ENCODE measurements at regions not wholly inside any gene's neighbourhood (a gene's known extent, or its start where the extent isn't known, plus 50 kb on each side); places are given as distances from the start of the nearest gene placed in this dataset.
"Not testable (repeated sequence)": the region's sequence is repeated elsewhere in the genome, so short reads cannot be mapped to it uniquely, and the experiment has no call there.

DNA sequence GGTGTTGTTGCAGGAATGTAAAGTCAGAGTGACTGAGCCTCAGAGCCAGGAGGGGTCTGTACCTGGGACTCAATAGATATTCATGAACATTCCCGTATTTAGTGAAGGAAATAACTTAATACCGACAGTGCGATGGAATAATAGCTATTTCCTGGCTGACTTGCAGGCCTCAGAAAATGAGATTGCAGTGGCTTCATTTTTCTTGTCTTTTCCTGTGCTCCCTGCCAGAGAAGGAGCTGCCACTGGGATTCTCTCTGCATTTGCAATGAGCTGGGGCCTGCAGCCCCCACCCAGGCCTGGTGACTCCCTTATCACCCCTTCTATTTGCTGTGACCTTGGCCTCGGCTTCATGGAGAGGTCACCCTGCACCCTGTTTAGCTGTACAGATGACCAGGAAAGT, 173.4 kb downstream of the MIAT start:
- TF ChIP-seq, protein P1, sequence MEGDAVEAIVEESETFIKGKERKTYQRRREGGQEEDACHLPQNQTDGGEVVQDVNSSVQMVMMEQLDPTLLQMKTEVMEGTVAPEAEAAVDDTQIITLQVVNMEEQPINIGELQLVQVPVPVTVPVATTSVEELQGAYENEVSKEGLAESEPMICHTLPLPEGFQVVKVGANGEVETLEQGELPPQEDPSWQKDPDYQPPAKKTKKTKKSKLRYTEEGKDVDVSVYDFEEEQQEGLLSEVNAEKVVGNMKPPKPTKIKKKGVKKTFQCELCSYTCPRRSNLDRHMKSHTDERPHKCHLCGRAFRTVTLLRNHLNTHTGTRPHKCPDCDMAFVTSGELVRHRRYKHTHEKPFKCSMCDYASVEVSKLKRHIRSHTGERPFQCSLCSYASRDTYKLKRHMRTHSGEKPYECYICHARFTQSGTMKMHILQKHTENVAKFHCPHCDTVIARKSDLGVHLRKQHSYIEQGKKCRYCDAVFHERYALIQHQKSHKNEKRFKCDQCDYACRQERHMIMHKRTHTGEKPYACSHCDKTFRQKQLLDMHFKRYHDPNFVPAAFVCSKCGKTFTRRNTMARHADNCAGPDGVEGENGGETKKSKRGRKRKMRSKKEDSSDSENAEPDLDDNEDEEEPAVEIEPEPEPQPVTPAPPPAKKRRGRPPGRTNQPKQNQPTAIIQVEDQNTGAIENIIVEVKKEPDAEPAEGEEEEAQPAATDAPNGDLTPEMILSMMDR (conservative IDR thresholded peaks at IDR 0.05; ENCODE audit: low read length): no peak
- no peak for DNase-seq (ENCODE audit: low read depth)
- no peak overlapping the region for H3K4me3 ChIP-seq (ENCODE audit: low read length)

- TF ChIP-seq, protein P1 (conservative IDR thresholded peaks at IDR 0.05; ENCODE audit: low read length): no peak
- no peak for DNase-seq (ENCODE audit: low read depth)
- H3K4me3 ChIP-seq (ENCODE audit: low read length): no peak overlapping the region
These were observed 177.6 kb downstream of the MIAT start for GRCh38 chr22:26835023-26835422.

DNA sequence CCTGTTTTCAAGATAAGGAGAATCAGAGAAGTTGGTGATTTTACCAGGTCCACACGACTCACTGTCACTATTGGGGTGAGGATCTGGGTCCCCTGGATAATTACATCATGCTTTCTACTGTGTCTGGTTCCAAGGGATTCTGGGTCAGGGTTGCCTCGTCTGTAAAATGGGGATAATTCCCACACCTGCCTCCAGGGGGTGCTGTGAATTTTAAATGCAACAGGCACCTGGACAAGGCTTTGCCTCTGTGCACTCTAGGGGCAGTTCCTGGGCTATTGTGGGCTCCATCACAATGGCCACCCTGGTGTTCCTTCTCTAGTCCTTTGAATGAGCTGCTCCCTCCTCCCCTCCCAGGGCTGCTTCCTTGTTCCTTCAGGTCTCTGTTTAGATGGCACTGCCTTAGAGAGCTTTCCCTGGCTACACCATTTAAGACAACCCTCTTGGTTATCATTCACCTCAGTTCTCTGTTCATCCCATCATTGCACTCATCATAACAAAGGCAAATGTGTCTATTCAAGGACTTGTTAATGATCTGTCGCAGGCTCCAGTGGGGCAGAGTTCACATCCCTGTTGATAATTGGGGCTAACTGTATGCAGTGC, 178.6 kb downstream of the MIAT start:
- TF ChIP-seq, protein P1 (conservative IDR thresholded peaks at IDR 0.05; ENCODE audit: low read length): peak; percentile 67
- peak; percentile 23 for DNase-seq (ENCODE audit: low read depth)
- no peak overlapping the region for H3K4me3 ChIP-seq (ENCODE audit: low read length)

- no peak overlapping the region for H3K4me3 ChIP-seq (ENCODE audit: low read length)
- DNase-seq (ENCODE audit: low read depth): no peak
These were observed 180.5 kb downstream of the MIAT start for GRCh38 chr22:26837784-26838470.

GRCh38 chr22:26838471-26838825, 181.1 kb downstream of the MIAT start:
- no peak for DNase-seq (ENCODE audit: low read depth)
- TF ChIP-seq, protein P1 (conservative IDR thresholded peaks at IDR 0.05; ENCODE audit: low read length): no peak
- H3K4me3 ChIP-seq (ENCODE audit: low read length): no peak overlapping the region

More at GRCh38 chr22:26837784-26838470, 180.5 kb downstream of the MIAT start:
- TF ChIP-seq, protein P1 (conservative IDR thresholded peaks at IDR 0.05; ENCODE audit: low read length): no peak

- no peak for DNase-seq (ENCODE audit: low read depth)
- TF ChIP-seq, protein P1 (conservative IDR thresholded peaks at IDR 0.05; ENCODE audit: low read length): no peak
- H3K4me3 ChIP-seq (ENCODE audit: low read length): no peak overlapping the region
These were observed 181.8 kb downstream of the MIAT start for GRCh38 chr22:26839216-26839615.

DNA sequence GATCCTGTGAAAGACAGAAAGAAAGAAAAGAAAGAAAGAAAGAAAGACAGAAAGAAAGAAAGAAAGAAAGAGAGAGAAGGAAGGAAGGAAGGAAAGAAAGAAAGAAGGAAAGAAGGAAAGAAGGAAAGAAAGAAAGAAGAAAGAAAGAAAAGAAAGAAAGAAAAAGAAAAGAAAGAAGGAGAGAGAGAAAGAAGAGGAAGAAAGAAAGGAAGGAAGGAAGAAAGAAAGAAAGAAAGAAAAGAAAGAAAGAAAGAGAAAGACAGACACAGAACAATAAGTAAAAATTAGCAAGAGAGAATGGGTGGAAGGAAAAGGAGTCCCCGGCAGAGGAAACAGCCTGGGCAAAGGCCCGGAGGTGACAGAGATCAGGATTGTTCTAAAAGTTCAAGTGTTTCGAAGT, 183.4 kb downstream of the MIAT start:
- not testable (repeated sequence) for H3K4me3 ChIP-seq (ENCODE audit: low read length); DNase-seq (ENCODE audit: low read depth)

All from AG10803 (cell line).